Lung (tissue), 11 donors: ENCODE measurements at regions not wholly inside any gene's neighbourhood (a gene's known extent, or its start where the extent isn't known, plus 50 kb on each side); places are given as distances from the start of the nearest gene placed in this dataset.
"Not testable (repeated sequence)": the region's sequence is repeated elsewhere in the genome, so short reads cannot be mapped to it uniquely, and the experiment has no call there.

Experiments used
- ATAC-seq: fragments of 200-7000 bp; cut with Tn5 transposase; one replicate; pipeline ENCODE4 v1.9.1; 2020; ENCODE audit warnings: moderate number of reproducible peaks; ENCODE audit not compliant: insufficient read depth, low FRiP score
- DNase-seq, 3 donors: peaks; one replicate each; pipeline ENCODE4 v3.0.0-alpha.2; 2013 to 2017
- H3K27ac ChIP-seq, 2 donors: one replicate each; pipeline ENCODE4 v1.5.1; 2013; ENCODE audit warnings: mild to moderate bottlenecking in 2 of 2, moderate library complexity in 2 of 2, control low read depth in 1 of 2, inconsistent platforms in 1 of 2, low read depth in 1 of 2, low read length in 1 of 2
- H3K27me3 ChIP-seq, 3 donors: one replicate each; pipeline ENCODE4 v1.5.1; 2013; ENCODE audit warnings: low read length in 2 of 3; ENCODE audit not compliant: control insufficient read depth in 3 of 3, insufficient read depth in 3 of 3
- H3K36me3 ChIP-seq, 4 donors: one replicate each; pipeline ENCODE4 v1.5.1; 2013; ENCODE audit warnings: low read length in 4 of 4, mild to moderate bottlenecking in 1 of 4, moderate library complexity in 1 of 4; ENCODE audit not compliant: control insufficient read depth in 4 of 4, insufficient read depth in 4 of 4
- H3K4me1 ChIP-seq, 5 donors: one replicate each; pipeline ENCODE4 v1.5.1; 2013; ENCODE audit warnings: low read length in 5 of 5, mild to moderate bottlenecking in 2 of 5, moderate library complexity in 1 of 5; ENCODE audit not compliant: control insufficient read depth in 5 of 5, insufficient read depth in 5 of 5
- H3K4me3 ChIP-seq: one replicate; pipeline ENCODE4 v1.5.1; 2013; ENCODE audit warnings: mild to moderate bottlenecking, control low read depth, moderate library complexity
- H3K9ac ChIP-seq, 2 donors: one replicate each; pipeline ENCODE4 v1.5.1; 2013; ENCODE audit warnings: low read length in 2 of 2, control low read depth in 1 of 2; ENCODE audit not compliant: insufficient read depth in 1 of 2
- H3K9me3 ChIP-seq, 4 donors: one replicate each; pipeline ENCODE4 v1.5.1; 2013; ENCODE audit warnings: low read length in 3 of 4, mild to moderate bottlenecking in 1 of 4, moderate library complexity in 1 of 4; ENCODE audit not compliant: control insufficient read depth in 4 of 4, insufficient read depth in 3 of 4
- CTCF ChIP-seq: IDR thresholded peaks from 2 replicates; pipeline ENCODE4 v1.5.1; 2012; ENCODE audit warnings: mild to moderate bottlenecking; ENCODE audit errors: control extremely low read depth, extremely low read depth
- WGBS, 2 donors: extraction: QIAGEN DNeasy Blood & Tissue Kit; methylation state at CpG; one replicate each; pipeline ENCODE4 v1.1.7; 2013; 5-methylcytosine and 5-hydroxymethylcytosine counted together
- donor health status: control.
- donor health status: control.
- donor health status: Bipolar disorder and iron deficiency.
- donor health status: healthy.
- donor health status: DM: yes; HTN: yes; CAD: no.

GRCh38 chr4:73343432-73343831, 60.7 kb upstream of the ALB start:
- Histone ChIP-seq H3K9me3 (no peaks in the 10 kb centered on the region), H3K4me3 (no peak overlapping the region), H3K36me3 (no peaks in the 10 kb centered on the region), H3K4me1 (peaks cover 0 to 9% (median 3%) of the 10 kb centered on the region in 5 donors), H3K27me3 (no peaks in the 10 kb centered on the region), H3K27ac (no peak overlapping the region), H3K9ac (no peak overlapping the region)
- no peak for TF ChIP-seq CTCF
- ATAC-seq (no peak), DNase-seq (no peak)
- WGBS, 2 donors, result 80 to 91% methylated on average over 4 of the region's 4 CpGs

GRCh38 chr4:73341454-73341853, 62.6 kb upstream of the ALB start:
- Histone ChIP-seq H3K36me3 (no peaks in the 10 kb centered on the region), H3K4me1 (peaks cover 0 to 3% (median 0%) of the 10 kb centered on the region in 5 donors), H3K9me3 (no peaks in the 10 kb centered on the region), H3K4me3 (no peak overlapping the region), H3K27ac (no peak overlapping the region), H3K9ac (no peak overlapping the region), H3K27me3 (no peaks in the 10 kb centered on the region)
- no peak for TF ChIP-seq CTCF
- 61 to 76% methylated on average over 4 of the region's 4 CpGs for WGBS, 2 donors
- ATAC-seq, result no peak
- DNase-seq, result peak; percentile 68 to 85 (median 79)

- no peak for TF ChIP-seq CTCF
These were observed 63.2 kb upstream of the ALB start for GRCh38 chr4:73340917-73341316.

GRCh38 chr4:73335679-73336078, 68.4 kb upstream of the ALB start:
- Histone ChIP-seq H3K9ac (no peak overlapping the region), H3K4me1 (no peaks in the 10 kb centered on the region), H3K27ac (no peak overlapping the region), H3K4me3 (no peak overlapping the region), H3K27me3 (no peaks in the 10 kb centered on the region), H3K9me3 (no peaks in the 10 kb centered on the region), H3K36me3 (no peaks in the 10 kb centered on the region)
- 69 to 77% methylated on average over 3 of the region's 3 CpGs for WGBS, 2 donors
- DNase-seq, result no peak
- TF ChIP-seq CTCF, result no peak
- no peak for ATAC-seq

More at GRCh38 chr4:73340917-73341316, 63.2 kb upstream of the ALB start:
- Histone ChIP-seq H3K4me3 (no peak overlapping the region), H3K27me3 (no peaks in the 10 kb centered on the region), H3K27ac (no peak overlapping the region), H3K9ac (no peak overlapping the region), H3K36me3 (no peaks in the 10 kb centered on the region), H3K4me1 (peaks cover 0 to 3% (median 0%) of the 10 kb centered on the region in 5 donors), H3K9me3 (no peaks in the 10 kb centered on the region)
- DNase-seq (no peak), ATAC-seq (no peak)

- WGBS, 2 donors, result 95 to 99% methylated on average over 2 of the region's 2 CpGs
- not testable (repeated sequence) for H3K9me3 ChIP-seq, DNase-seq, H3K27me3 ChIP-seq, ATAC-seq, H3K4me3 ChIP-seq, H3K36me3 ChIP-seq, H3K27ac ChIP-seq, H3K9ac ChIP-seq, H3K4me1 ChIP-seq
These were observed 72.1 kb upstream of the ALB start for GRCh38 chr4:73332012-73332411.
